NOMO-1 treated with DMSO at 0.1 percent for 48 hours (cell line): ENCODE measurements at regions not wholly inside any gene's neighbourhood (a gene's known extent, or its start where the extent isn't known, plus 50 kb on each side); places are given as distances from the start of the nearest gene placed in this dataset.

Experiments
- DNase-seq: peaks from one replicate; lab custom pipeline; 2025; ENCODE audit not compliant: unreplicated experiment; lab: John Stamatoyannopoulos, UW

- no peak for DNase-seq
Measured at GRCh38 chr9:13568841-13569601, 289.5 kb upstream of the MPDZ start.

- DNase-seq, result no peak
Measured at GRCh38 chr9:13568405-13568804, 288.9 kb upstream of the MPDZ start.

GRCh38 chr9:13567833-13568232 lies 288.3 kb upstream of the MPDZ start:
- DNase-seq, result no peak

GRCh38 chr9:13557746-13558145 lies 278.3 kb upstream of the MPDZ start:
- DNase-seq, result no peak

- DNase-seq, result no peak
Measured at GRCh38 chr9:13556656-13557055, 277.2 kb upstream of the MPDZ start.

GRCh38 chr9:13555989-13556500 lies 276.6 kb upstream of the MPDZ start:
- no peak for DNase-seq

- DNase-seq, result no peak
Measured at GRCh38 chr9:13555516-13555915, 276.0 kb upstream of the MPDZ start.

GRCh38 chr9:13554626-13555025 lies 275.1 kb upstream of the MPDZ start:
- no peak for DNase-seq

- DNase-seq, result no peak
Measured at GRCh38 chr9:13552606-13553215, 273.2 kb upstream of the MPDZ start.

GRCh38 chr9:13550519-13550918 lies 271.0 kb upstream of the MPDZ start:
- no peak for DNase-seq

- no peak for DNase-seq
Measured at GRCh38 chr9:13548535-13548934, 269.0 kb upstream of the MPDZ start.

- DNase-seq, result no peak
Measured at GRCh38 chr9:13535141-13535540, 255.6 kb upstream of the MPDZ start.

- DNase-seq, result no peak
Measured at GRCh38 chr9:13534006-13534405, 254.5 kb upstream of the MPDZ start.

- DNase-seq, result no peak
Measured at GRCh38 chr9:13532407-13532806, 252.9 kb upstream of the MPDZ start.

- DNase-seq, result no peak
Measured at GRCh38 chr9:13529321-13530104, 250.0 kb upstream of the MPDZ start.

- no peak for DNase-seq
Measured at GRCh38 chr9:13524245-13524644, 244.8 kb upstream of the MPDZ start.

GRCh38 chr9:13520069-13520468 lies 240.6 kb upstream of the MPDZ start:
- no peak for DNase-seq

- no peak for DNase-seq
Measured at GRCh38 chr9:13513716-13514444, 234.4 kb upstream of the MPDZ start.

GRCh38 chr9:13513286-13513685 lies 233.8 kb upstream of the MPDZ start:
- DNase-seq, result no peak

- no peak for DNase-seq
Measured at GRCh38 chr9:13508681-13509080, 229.2 kb upstream of the MPDZ start.

GRCh38 chr9:13508086-13508485 lies 228.6 kb upstream of the MPDZ start:
- DNase-seq, result no peak
